LNCaP clone FGC (cell line): ENCODE measurements at regions not wholly inside any gene's neighbourhood (a gene's known extent, or its start where the extent isn't known, plus 50 kb on each side); places are given as distances from the start of the nearest gene placed in this dataset.
A peak's percentile ranks its signal among the peaks of the same experiment; 100 is the strongest.

ENCODE experiments used
- DNase-seq: peaks from one replicate; pipeline ENCODE4 v3.0.0-alpha.2; 2011; ENCODE audit warnings: low read depth
- H3K4me3 ChIP-seq: 2 replicates; pipeline ENCODE4 v1.5.1; 2011; ENCODE audit warnings: mild to moderate bottlenecking, low read depth, low read length, control low read depth
- CTCF ChIP-seq: IDR thresholded peaks from 2 replicates; pipeline ENCODE4 v1.5.1; 2012; ENCODE audit warnings: mild to moderate bottlenecking; ENCODE audit not compliant: control insufficient read depth, insufficient read depth; ENCODE audit errors: extremely low read depth

- peak; percentile 15 for DNase-seq
- no peak overlapping the region for H3K4me3 ChIP-seq
- TF ChIP-seq CTCF: peak; percentile 67
These were observed 152.7 kb downstream of the IL20RB start for GRCh38 chr3:137110392-137110996.

- no peak for TF ChIP-seq CTCF
- DNase-seq: no peak
- no peak overlapping the region for H3K4me3 ChIP-seq
These were observed 153.7 kb downstream of the IL20RB start for GRCh38 chr3:137111497-137111896.

GRCh38 chr3:137116619-137117018, 158.8 kb downstream of the IL20RB start:
- no peak for TF ChIP-seq CTCF
- DNase-seq: no peak

GRCh38 chr3:137121704-137122314, 164.0 kb downstream of the IL20RB start:
- H3K4me3 ChIP-seq: no peak overlapping the region
- DNase-seq: peak; percentile 23
- TF ChIP-seq CTCF: peak; percentile 88

More at GRCh38 chr3:137116619-137117018, 158.8 kb downstream of the IL20RB start:
- no peak overlapping the region for H3K4me3 ChIP-seq

- DNase-seq: no peak
- TF ChIP-seq CTCF: no peak
- H3K4me3 ChIP-seq: no peak overlapping the region
These were observed 173.3 kb downstream of the IL20RB start for GRCh38 chr3:137131081-137131480.

GRCh38 chr3:137134431-137134830, 176.6 kb downstream of the IL20RB start:
- no peak overlapping the region for H3K4me3 ChIP-seq
- DNase-seq: no peak
- TF ChIP-seq CTCF: no peak

GRCh38 chr3:137148406-137148805, 190.6 kb downstream of the IL20RB start:
- no peak overlapping the region for H3K4me3 ChIP-seq
- no peak for DNase-seq
- TF ChIP-seq CTCF: no peak
